ENCODE measurements at regions not wholly inside any gene's neighbourhood (a gene's known extent, or its start where the extent isn't known, plus 50 kb on each side); places are given as distances from the start of the nearest gene placed in this dataset.

DNA sequence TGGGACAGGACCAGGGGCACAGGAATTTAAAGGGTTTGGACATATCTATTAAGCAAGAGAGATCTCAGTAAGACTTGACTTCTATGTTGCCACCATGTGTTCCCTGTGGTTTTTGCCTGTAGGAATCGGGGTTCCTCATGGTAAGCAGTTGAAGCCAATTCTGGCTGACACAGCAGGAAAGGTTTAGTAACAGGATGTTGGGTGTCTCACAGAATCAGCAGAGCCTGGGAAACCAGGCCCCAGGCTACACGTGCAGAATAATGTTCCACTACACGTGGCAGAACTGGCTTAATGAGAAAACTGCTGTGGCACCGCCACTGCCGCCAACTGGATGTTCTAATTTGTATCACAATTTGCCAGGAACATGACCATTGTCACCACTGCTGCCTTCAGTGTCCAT is 264.6 kb upstream of the PLET1 start:
- TF ChIP-seq, protein P1, sequence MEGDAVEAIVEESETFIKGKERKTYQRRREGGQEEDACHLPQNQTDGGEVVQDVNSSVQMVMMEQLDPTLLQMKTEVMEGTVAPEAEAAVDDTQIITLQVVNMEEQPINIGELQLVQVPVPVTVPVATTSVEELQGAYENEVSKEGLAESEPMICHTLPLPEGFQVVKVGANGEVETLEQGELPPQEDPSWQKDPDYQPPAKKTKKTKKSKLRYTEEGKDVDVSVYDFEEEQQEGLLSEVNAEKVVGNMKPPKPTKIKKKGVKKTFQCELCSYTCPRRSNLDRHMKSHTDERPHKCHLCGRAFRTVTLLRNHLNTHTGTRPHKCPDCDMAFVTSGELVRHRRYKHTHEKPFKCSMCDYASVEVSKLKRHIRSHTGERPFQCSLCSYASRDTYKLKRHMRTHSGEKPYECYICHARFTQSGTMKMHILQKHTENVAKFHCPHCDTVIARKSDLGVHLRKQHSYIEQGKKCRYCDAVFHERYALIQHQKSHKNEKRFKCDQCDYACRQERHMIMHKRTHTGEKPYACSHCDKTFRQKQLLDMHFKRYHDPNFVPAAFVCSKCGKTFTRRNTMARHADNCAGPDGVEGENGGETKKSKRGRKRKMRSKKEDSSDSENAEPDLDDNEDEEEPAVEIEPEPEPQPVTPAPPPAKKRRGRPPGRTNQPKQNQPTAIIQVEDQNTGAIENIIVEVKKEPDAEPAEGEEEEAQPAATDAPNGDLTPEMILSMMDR (IDR thresholded peaks at IDR 0.05; ENCODE audit: borderline replicate concordance) = no peak
- DNase-seq = no peak
- Histone ChIP-seq H3K9me3 (replicated peaks) (no peaks in the 10 kb centered on the region), H3K27me3 (ENCODE audit: low read depth) (no peaks in the 10 kb centered on the region), H3K4me3 (no peak overlapping the region), H3K27ac (replicated peaks) (peak overlapping the region; percentile 39), H3K4me1 (peaks cover 42% of the 10 kb centered on the region), H3K36me3 (no peaks in the 10 kb centered on the region)
- intact Hi-C loops (cut with micrococcal nuclease) = no loop called here

DNA sequence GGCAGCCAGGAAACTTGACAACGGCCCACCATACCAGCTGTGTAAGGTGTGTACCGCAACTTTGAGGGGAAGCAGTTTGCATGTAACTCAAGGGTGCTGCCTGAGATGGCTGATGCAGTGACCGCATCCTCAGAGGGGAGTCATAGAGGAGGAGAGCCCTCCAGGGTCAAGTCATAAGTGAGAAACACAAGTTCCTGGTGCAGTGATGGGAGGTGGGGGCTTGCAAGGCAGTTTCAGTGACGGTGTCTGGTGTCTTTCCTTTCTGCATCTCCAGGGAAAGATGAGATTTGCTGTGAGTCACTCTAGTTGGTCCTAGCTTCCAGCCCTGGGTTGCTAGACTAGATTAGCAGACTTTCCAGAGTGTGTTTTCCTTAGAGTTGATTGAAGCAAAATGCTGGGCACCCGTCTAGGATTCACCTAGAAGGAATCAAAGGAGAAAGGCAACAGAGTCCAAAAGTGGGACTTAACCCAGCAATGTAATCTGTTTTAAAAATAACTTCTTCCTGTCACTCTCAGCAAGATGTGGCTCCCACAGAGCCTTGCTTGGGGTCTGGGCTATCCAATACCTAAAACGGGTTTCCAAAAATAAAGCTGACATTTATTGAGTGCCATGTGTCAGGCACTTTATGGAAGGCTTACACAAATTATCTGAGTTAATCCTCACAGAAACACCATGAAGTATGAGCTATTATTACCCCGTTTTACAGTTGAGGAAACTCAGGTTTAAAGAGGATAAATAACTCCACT is 265.4 kb upstream of the PLET1 start:
- TF ChIP-seq, protein P1 (IDR thresholded peaks at IDR 0.05; ENCODE audit: borderline replicate concordance) = no peak
- intact Hi-C loops (cut with micrococcal nuclease) = no loop called here
- no peaks in the 10 kb centered on the region for H3K27me3 ChIP-seq (ENCODE audit: low read depth)
- DNase-seq = no peak
- H3K36me3 ChIP-seq = no peaks in the 10 kb centered on the region
- no peak overlapping the region for H3K4me3 ChIP-seq
- no peaks in the 10 kb centered on the region for H3K9me3 ChIP-seq (replicated peaks)
- H3K27ac ChIP-seq (replicated peaks) = peak overlapping the region; percentile 30
- H3K4me1 ChIP-seq = peaks cover 42% of the 10 kb centered on the region

DNA sequence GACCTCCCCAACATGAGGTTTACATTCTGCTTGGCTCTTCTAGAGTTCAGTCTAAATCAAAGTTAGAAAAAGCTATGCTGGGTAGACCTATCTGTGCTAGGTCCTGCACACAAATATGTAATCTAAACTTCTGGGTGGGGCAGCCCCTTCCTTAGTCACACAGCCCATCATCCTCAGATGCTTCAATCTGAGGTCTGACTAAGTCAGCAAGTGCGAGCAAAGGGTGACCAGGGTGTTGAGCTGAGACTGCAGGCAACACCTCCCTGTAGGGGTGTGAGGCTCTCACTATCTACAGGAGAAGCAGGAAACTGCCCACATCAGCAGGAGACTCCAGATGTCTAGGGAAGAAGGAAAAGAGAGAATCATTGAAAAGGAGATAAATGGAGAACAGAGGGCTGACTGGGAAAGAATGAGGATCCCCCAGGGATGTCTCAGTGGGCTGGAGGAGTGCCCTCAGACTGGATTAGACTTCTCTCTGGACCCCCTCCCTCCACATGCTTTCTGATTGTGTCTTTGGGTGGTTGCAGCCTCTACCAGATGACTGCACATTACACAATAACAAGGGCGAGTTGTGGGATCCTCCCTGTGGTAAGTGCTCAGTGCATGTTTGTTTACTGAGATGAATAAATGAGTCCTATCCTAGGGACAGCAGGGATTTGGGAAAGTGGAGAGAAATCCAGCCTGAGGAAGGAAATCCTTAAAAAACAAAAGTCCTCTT is 266.2 kb upstream of the PLET1 start:
- no peaks in the 10 kb centered on the region for H3K27me3 ChIP-seq (ENCODE audit: low read depth)
- H3K27ac ChIP-seq (replicated peaks) = peak overlapping the region; percentile 30
- no peaks in the 10 kb centered on the region for H3K36me3 ChIP-seq
- H3K9me3 ChIP-seq (replicated peaks) = no peaks in the 10 kb centered on the region
- intact Hi-C loops (cut with micrococcal nuclease) = no loop called here
- H3K4me3 ChIP-seq = no peak overlapping the region
- TF ChIP-seq, protein P1 (IDR thresholded peaks at IDR 0.05; ENCODE audit: borderline replicate concordance) = no peak
- H3K4me1 ChIP-seq = peaks cover 42% of the 10 kb centered on the region
- DNase-seq = no peak

DNA sequence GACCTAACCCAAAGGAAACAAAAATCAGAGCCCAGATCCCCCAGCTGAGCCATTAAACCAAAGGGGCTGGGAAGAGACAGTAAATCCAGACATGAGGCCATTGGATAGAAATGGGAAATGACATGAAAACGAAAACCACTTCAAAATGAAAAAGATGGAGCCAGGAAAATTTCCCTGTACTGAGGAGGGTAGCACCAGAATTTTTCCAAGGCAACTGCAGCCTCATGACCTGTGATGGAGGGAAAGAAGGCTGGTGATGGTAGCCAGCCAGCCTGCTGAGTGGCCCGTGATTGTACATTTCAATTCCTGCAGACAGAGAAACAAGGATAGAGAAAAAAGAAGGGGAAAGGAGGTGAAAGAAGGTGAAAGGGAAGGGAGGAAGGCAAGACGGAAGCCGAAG is 268.4 kb upstream of the PLET1 start:
- Histone ChIP-seq H3K4me1 (peaks cover 41% of the 10 kb centered on the region), H3K36me3 (no peaks in the 10 kb centered on the region), H3K27me3 (ENCODE audit: low read depth) (no peaks in the 10 kb centered on the region), H3K9me3 (replicated peaks) (no peaks in the 10 kb centered on the region), H3K27ac (replicated peaks) (no peak overlapping the region), H3K4me3 (no peak overlapping the region)
- TF ChIP-seq, protein P1 (IDR thresholded peaks at IDR 0.05; ENCODE audit: borderline replicate concordance) = no peak
- intact Hi-C loops (cut with micrococcal nuclease) = no loop called here
- no peak for DNase-seq

DNA sequence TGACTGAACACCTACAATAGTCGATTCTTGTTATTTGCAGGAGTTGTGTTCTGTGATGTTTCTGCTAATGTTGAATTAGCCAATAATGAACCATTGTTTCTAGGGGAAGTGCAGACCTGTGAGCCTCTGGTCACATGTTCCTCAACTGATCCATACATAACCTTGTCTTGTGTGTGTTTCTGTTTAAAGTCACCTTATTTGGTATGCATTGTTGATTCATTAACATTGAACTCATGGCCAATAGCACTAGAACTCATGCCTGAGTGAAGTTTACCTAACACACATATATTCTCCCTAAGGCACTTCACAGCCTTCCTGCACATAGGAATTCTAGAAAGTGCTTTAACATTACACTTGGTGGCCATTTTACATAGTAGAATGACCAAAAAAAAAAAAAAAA is 271.8 kb upstream of the PLET1 start:
- H3K4me1 ChIP-seq = peaks cover 11% of the 10 kb centered on the region
- DNase-seq = no peak
- TF ChIP-seq, protein P1 (IDR thresholded peaks at IDR 0.05; ENCODE audit: borderline replicate concordance) = no peak
- H3K4me3 ChIP-seq = no peak overlapping the region
- intact Hi-C loops (cut with micrococcal nuclease) = no loop called here
- H3K36me3 ChIP-seq = no peaks in the 10 kb centered on the region
- no peak overlapping the region for H3K27ac ChIP-seq (replicated peaks)
- H3K27me3 ChIP-seq (ENCODE audit: low read depth) = no peaks in the 10 kb centered on the region
- H3K9me3 ChIP-seq (replicated peaks) = no peaks in the 10 kb centered on the region
